ENCODE measurements at regions not wholly inside any gene's neighbourhood (a gene's known extent, or its start where the extent isn't known, plus 50 kb on each side); places are given as distances from the start of the nearest gene placed in this dataset.

DNA sequence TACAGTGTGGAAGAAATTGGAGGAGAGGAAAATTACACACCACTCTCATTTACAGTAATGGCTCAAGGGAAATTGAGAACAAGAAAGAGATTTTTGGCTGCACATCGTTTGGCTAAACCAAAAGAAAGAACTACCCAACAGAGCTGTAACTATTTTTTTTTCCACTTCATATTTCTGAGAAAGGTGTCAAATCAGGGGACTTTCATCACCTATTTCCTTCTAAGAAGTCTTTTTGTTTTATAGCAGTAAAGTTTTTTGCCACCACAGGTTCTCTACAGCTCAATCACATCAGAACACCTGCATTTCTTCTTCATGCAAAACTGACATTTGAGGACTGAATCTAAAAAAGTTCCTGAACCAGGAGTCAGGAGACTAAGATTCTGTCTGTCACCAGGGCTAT lies 57.5 kb upstream of the TNIP3 start:
- DNase-seq, result no peak

DNA sequence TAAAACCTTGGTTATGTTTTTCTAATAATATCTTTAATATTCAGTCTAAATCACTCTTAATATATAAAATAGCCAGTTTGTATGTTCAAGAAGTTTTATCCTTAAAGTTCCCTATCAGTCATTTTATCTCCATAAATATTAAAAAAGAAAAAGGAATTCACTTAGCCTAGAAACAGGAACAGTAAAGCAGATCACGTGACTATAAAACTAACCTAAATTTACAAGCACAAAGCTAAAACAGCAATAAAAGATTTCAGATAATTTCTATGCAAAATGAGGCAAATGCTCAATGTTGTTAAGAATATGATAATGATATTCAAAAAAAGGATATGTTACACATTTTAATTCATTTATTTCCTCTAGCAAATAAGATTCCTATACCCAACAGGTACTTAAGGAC lies 57.1 kb upstream of the TNIP3 start:
- no peak for DNase-seq

DNA sequence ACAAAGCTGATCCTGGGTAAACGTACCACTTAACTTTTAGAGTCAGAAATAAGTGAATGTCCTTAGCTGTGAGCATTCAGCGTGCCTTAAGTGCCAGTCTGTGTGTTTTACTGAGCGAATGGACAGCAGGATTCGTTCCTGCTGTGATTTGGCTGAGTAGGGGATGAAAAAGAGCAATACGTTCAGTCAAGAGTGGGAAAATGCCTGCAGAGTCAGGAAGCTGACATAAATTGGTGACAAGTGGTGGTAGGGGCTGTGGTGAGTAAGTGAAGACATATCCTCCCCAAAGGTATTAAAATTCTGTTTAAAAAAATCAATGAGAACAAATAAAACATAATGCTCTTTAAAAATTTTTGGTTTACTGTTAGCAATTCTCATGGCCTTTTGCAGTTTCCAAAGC lies 56.6 kb upstream of the TNIP3 start:
- DNase-seq, result no peak

DNA sequence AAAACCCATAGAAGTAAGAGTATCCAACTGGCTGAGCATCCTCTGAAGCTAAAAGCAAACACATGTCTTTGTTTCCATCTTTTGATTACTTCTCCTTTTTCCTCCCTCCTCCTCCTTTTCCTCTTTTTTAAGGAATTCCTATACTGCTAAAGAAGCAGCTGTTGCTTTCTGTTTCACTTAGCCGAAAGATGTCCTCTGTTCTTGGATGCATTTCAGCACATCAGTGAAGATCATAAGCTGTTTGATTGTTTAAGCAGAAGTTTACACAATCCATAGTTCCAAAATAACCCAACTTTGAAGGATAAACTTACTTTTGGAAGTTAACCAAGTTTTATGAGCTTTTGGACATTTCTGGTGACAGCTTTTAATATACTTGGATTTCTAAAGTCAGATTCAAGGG lies 55.1 kb upstream of the TNIP3 start:
- no peak for DNase-seq

DNA sequence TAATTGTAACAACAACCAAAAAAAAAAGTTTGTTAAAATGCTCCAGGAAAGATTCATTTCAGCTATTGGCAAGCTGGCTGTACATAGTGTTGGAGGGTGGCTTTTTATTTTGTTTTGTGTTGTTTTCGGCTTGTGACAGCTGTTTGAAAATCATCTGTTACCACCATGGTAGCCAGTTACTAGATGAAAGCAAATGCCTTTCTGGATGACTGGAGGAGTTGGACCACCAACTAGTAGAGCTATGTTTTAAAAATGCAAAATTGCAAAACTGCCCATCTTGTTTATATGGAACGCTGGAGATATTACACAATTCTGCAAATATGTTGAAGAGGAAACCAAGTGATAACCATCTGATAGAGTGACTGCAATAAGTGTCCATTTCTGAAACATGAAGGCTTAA lies 53.2 kb upstream of the TNIP3 start:
- peak; percentile 58 for DNase-seq

DNA sequence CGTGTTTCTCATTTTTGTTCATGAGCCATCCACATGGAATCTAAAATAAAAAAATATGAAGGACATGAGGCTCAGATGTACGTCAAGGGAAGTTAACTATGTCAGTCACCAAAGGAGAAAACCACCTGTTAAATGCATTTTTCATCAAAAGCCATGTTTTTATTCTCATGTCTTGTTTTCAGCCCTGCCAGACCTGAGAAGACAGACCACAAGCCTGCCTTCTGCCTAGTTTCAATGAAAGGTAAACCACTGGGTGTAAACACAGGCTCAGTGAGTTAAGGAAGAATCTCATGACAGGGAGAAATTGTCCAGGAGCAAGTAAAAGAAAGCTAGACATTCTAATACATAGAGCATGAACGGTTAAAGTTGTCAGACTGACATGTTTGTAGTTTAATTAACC lies 52.3 kb upstream of the TNIP3 start:
- no peak for DNase-seq

DNA sequence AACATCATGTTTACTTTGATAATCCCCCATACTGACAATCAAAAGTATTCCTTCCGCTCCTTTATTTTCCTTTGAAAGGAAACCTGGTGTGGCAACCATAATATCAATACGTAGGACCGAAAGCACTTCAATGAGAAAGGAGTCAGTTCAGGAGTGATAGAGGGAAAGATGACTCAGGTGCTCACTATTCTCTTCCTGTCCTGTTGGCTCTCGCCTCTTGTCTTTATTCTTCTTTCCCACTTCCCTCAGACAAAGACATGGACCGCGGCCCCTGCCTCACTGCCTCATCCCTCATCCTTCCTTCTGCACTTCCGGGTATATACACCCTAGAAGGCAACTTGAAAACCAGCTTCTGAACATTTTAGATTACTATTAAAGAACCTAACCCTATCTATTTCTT lies 49.8 kb upstream of the TNIP3 start:
- no peak for DNase-seq
